ENCODE measurements at regions not wholly inside any gene's neighbourhood (a gene's known extent, or its start where the extent isn't known, plus 50 kb on each side); places are given as distances from the start of the nearest gene placed in this dataset.
"Not testable (repeated sequence)": the region's sequence is repeated elsewhere in the genome, so short reads cannot be mapped to it uniquely, and the experiment has no call there.

- no peak for DNase-seq
These were observed 54.6 kb downstream of the DKK1 start for GRCh38 chr10:52368725-52369124.

GRCh38 chr10:52374207-52374606 is 60.1 kb downstream of the DKK1 start:
- DNase-seq = not testable (repeated sequence)

- DNase-seq = no peak
These were observed 62.7 kb downstream of the DKK1 start for GRCh38 chr10:52376694-52377354.

GRCh38 chr10:52378124-52378523 is 64.0 kb downstream of the DKK1 start:
- DNase-seq = no peak

GRCh38 chr10:52379287-52379686 is 65.2 kb downstream of the DKK1 start:
- DNase-seq = no peak

GRCh38 chr10:52383088-52383487 is 69.0 kb downstream of the DKK1 start:
- no peak for DNase-seq

- no peak for DNase-seq
These were observed 73.7 kb downstream of the DKK1 start for GRCh38 chr10:52387744-52388143.

- peak; percentile 28 for DNase-seq
These were observed 76.3 kb downstream of the DKK1 start for GRCh38 chr10:52390388-52390787.

GRCh38 chr10:52391927-52392602 is 78.0 kb downstream of the DKK1 start:
- DNase-seq = no peak

- DNase-seq = no peak
These were observed 80.2 kb downstream of the DKK1 start for GRCh38 chr10:52394246-52394645.

- no peak for DNase-seq
These were observed 86.5 kb downstream of the DKK1 start for GRCh38 chr10:52400562-52400961.

GRCh38 chr10:52403801-52404200 is 89.7 kb downstream of the DKK1 start:
- not testable (repeated sequence) for DNase-seq

- no peak for DNase-seq
These were observed 95.1 kb downstream of the DKK1 start for GRCh38 chr10:52409195-52409594.

GRCh38 chr10:52409928-52410327 is 95.8 kb downstream of the DKK1 start:
- no peak for DNase-seq

GRCh38 chr10:52410916-52411315 is 96.8 kb downstream of the DKK1 start:
- DNase-seq = no peak

GRCh38 chr10:52419281-52419680 is 105.2 kb downstream of the DKK1 start:
- DNase-seq = no peak

- no peak for DNase-seq
These were observed 106.6 kb downstream of the DKK1 start for GRCh38 chr10:52420656-52421055.

- DNase-seq = no peak
These were observed 109.3 kb downstream of the DKK1 start for GRCh38 chr10:52423369-52423768.

GRCh38 chr10:52424341-52424740 is 110.3 kb downstream of the DKK1 start:
- no peak for DNase-seq

- no peak for DNase-seq
These were observed 120.7 kb downstream of the DKK1 start for GRCh38 chr10:52434734-52435133.

- DNase-seq = no peak
These were observed 122.6 kb downstream of the DKK1 start for GRCh38 chr10:52436664-52437063.

- DNase-seq = no peak
These were observed 123.1 kb downstream of the DKK1 start for GRCh38 chr10:52437205-52437646.

GRCh38 chr10:52438119-52438518 is 124.0 kb downstream of the DKK1 start:
- DNase-seq = no peak

GRCh38 chr10:52440612-52441285 is 126.7 kb downstream of the DKK1 start:
- no peak for DNase-seq
